GM12873 (cell line): ENCODE measurements at regions not wholly inside any gene's neighbourhood (a gene's known extent, or its start where the extent isn't known, plus 50 kb on each side); places are given as distances from the start of the nearest gene placed in this dataset.

Experiments
- CTCF ChIP-seq: IDR thresholded peaks from 2 replicates; pipeline ENCODE4 v1.5.1; 2012; ENCODE audit warnings: low read depth, mild to moderate bottlenecking, moderate library complexity, low read length, control low read depth; ENCODE audit not compliant: insufficient read depth; ENCODE audit errors: missing control alignments

- TF ChIP-seq CTCF: no peak
Observed at GRCh38 chr18:65487569-65487968, 263.2 kb upstream of the CDH7 start.

- TF ChIP-seq CTCF: no peak
Observed at GRCh38 chr18:65477455-65477854, 273.4 kb upstream of the CDH7 start.

- no peak for TF ChIP-seq CTCF
Observed at GRCh38 chr18:65468881-65469280, 281.9 kb upstream of the CDH7 start.

GRCh38 chr18:65464361-65464760 is 286.5 kb upstream of the CDH7 start:
- no peak for TF ChIP-seq CTCF

DNA sequence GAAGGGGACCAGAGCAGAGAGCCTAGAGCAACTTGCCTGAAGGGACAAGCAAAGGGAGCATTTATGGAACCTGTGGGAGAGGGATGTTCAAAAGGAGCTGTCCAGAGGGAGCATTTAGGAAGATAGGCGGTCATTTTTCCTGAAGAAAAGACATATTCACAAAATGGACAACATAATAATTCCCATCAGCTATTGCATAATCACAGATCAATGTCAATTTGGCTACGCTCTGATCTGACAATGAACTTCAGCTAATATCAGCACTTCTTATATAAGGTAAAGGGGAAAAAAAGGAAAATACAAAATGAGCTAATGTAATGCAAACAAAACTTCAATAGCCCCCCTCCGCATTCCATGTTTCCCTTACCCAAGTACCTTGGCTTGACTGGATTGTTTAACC is 291.1 kb upstream of the CDH7 start:
- TF ChIP-seq CTCF: no peak

GRCh38 chr18:65458871-65459270 is 291.9 kb upstream of the CDH7 start:
- TF ChIP-seq CTCF: no peak

DNA sequence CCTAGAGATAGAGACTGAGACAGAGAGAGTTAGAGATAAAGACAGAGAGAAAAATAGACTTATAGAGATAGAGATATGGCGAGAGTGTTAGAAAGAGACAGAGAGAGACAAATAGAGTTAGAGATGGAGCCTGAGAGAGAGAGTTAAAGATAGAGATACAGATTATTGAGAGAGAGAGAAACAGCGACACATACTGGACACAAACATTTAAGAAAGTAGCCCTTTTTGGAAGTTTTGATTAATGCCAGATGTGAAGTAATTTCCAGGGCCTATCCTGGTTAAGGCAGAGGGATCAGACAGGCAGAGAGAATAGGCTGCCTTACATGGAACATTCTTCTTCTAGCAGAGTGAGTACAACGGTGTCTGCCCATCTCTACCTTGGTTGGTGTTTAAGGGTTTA is 311.6 kb upstream of the CDH7 start:
- TF ChIP-seq CTCF: no peak

- TF ChIP-seq CTCF: no peak
Observed at GRCh38 chr18:65436430-65436829, 314.4 kb upstream of the CDH7 start.
